Thyroid gland (tissue), 4 donors: ENCODE measurements at regions not wholly inside any gene's neighbourhood (a gene's known extent, or its start where the extent isn't known, plus 50 kb on each side); places are given as distances from the start of the nearest gene placed in this dataset.

ENCODE experiments used
- POLR2A ChIP-seq, 2 donors: fragments of 450-650 bp; IDR thresholded peaks; one replicate each; pipeline ENCODE4 v1.6.1; 2017; ENCODE audit warnings: antibody characterized with exemption in 2 of 2, mild to moderate bottlenecking in 2 of 2, moderate library complexity in 1 of 2
- TF ChIP-seq, protein P1 (sequence below), 6 experiments: fragments of 200-600 bp in 3 of 6; fragments of 450-650 bp in 3 of 6; sonication (generic) in 3 of 6; IDR thresholded peaks; one replicate each; pipeline ENCODE4 v1.5.1; 2016 to 2019; ENCODE audit warnings: antibody characterized with exemption in 6 of 6, mild to moderate bottlenecking in 2 of 6, inconsistent platforms in 1 of 6, moderate library complexity in 1 of 6

DNA sequence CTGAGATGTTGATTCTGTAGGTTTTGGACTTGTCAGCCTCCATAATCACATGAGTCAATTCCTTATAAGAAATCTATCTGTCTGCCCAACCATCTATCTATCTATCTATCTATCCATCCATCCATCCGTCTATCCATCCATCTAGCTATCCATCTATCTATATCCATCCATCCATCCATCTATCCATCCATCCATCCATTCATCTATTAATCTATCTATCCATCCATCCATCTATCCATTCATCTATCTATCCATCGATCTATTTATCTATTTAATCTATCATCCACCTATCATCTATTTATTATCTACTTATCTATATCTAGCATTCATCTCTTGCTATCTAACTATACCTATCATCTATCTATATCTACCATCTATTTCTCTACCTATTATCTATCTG, 357.2 kb upstream of the ZNF507 start:
- TF ChIP-seq, protein P1, sequence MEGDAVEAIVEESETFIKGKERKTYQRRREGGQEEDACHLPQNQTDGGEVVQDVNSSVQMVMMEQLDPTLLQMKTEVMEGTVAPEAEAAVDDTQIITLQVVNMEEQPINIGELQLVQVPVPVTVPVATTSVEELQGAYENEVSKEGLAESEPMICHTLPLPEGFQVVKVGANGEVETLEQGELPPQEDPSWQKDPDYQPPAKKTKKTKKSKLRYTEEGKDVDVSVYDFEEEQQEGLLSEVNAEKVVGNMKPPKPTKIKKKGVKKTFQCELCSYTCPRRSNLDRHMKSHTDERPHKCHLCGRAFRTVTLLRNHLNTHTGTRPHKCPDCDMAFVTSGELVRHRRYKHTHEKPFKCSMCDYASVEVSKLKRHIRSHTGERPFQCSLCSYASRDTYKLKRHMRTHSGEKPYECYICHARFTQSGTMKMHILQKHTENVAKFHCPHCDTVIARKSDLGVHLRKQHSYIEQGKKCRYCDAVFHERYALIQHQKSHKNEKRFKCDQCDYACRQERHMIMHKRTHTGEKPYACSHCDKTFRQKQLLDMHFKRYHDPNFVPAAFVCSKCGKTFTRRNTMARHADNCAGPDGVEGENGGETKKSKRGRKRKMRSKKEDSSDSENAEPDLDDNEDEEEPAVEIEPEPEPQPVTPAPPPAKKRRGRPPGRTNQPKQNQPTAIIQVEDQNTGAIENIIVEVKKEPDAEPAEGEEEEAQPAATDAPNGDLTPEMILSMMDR (IDR thresholded peaks at IDR 0.05): no peak
- no peak for TF ChIP-seq POLR2A (IDR thresholded peaks at IDR 0.05)
